GM12873 (cell line): ENCODE measurements at regions not wholly inside any gene's neighbourhood (a gene's known extent, or its start where the extent isn't known, plus 50 kb on each side); places are given as distances from the start of the nearest gene placed in this dataset.

Experiments
- CTCF ChIP-seq: IDR thresholded peaks from 2 replicates; pipeline ENCODE4 v1.5.1; 2012; ENCODE audit warnings: low read depth, mild to moderate bottlenecking, moderate library complexity, low read length, control low read depth; ENCODE audit not compliant: insufficient read depth; ENCODE audit errors: missing control alignments

- no peak for TF ChIP-seq CTCF
Observed at GRCh38 chr2:59967691-59968090, 585.8 kb downstream of the BCL11A start.

GRCh38 chr2:59963157-59963556 is 590.3 kb downstream of the BCL11A start:
- TF ChIP-seq CTCF: no peak

- TF ChIP-seq CTCF: no peak
Observed at GRCh38 chr2:59961746-59962145, 591.7 kb downstream of the BCL11A start.

- no peak for TF ChIP-seq CTCF
Observed at GRCh38 chr2:59959944-59960343, 593.5 kb downstream of the BCL11A start.

GRCh38 chr2:59957504-59957903 is 596.0 kb downstream of the BCL11A start:
- no peak for TF ChIP-seq CTCF

- TF ChIP-seq CTCF: no peak
Observed at GRCh38 chr2:59956981-59957380, 596.5 kb downstream of the BCL11A start.

- no peak for TF ChIP-seq CTCF
Observed at GRCh38 chr2:59947917-59948541, 605.4 kb downstream of the BCL11A start.
